Small intestine (tissue), 7 donors: ENCODE measurements at regions not wholly inside any gene's neighbourhood (a gene's known extent, or its start where the extent isn't known, plus 50 kb on each side); places are given as distances from the start of the nearest gene placed in this dataset.

Experiments
- DNase-seq, 2 donors: peaks; one replicate each; pipeline versions ENCODE4 v3.0.0 to v3.0.0-alpha.2; 2013
- FAIRE-seq: peaks from 2 replicates; lab custom pipeline; 2012; peaks lifted over from hg19 to GRCh38; lab: Jason Lieb, UNC
- H3K27ac ChIP-seq, 3 donors: one replicate each; pipeline ENCODE4 v1.5.1; 2013; ENCODE audit warnings: low read length in 2 of 3, mild to moderate bottlenecking in 2 of 3, control low read depth in 1 of 3, inconsistent platforms in 1 of 3, low read depth in 1 of 3, moderate library complexity in 1 of 3
- H3K27me3 ChIP-seq, 3 donors: one replicate each; pipeline ENCODE4 v1.6.1; 2013; ENCODE audit warnings: low read length in 3 of 3, inconsistent platforms in 1 of 3; ENCODE audit not compliant: control insufficient read depth in 3 of 3, insufficient read depth in 3 of 3
- H3K36me3 ChIP-seq, 3 donors: one replicate each; pipeline ENCODE4 v1.6.1; 2013; ENCODE audit warnings: low read length in 3 of 3, inconsistent platforms in 1 of 3, low read depth in 1 of 3, mild to moderate bottlenecking in 1 of 3, moderate library complexity in 1 of 3; ENCODE audit not compliant: control insufficient read depth in 3 of 3, insufficient read depth in 2 of 3
- H3K4me1 ChIP-seq, 3 donors: one replicate each; pipeline ENCODE4 v1.6.1; 2013; ENCODE audit warnings: low read length in 2 of 3, inconsistent platforms in 1 of 3, low read depth in 1 of 3, mild to moderate bottlenecking in 1 of 3, moderate library complexity in 1 of 3; ENCODE audit not compliant: control insufficient read depth in 3 of 3, insufficient read depth in 2 of 3
- H3K4me3 ChIP-seq, 3 donors: one replicate each; pipeline ENCODE4 v1.5.1; 2013; ENCODE audit warnings: low read length in 3 of 3, control low read depth in 1 of 3, inconsistent platforms in 1 of 3, low read depth in 1 of 3, mild to moderate bottlenecking in 1 of 3, moderate library complexity in 1 of 3
- H3K9me3 ChIP-seq, 2 donors: one replicate each; pipeline ENCODE4 v1.6.1; 2013; ENCODE audit warnings: low read depth in 1 of 2, low read length in 1 of 2; ENCODE audit not compliant: control insufficient read depth in 2 of 2, insufficient read depth in 1 of 2
- WGBS, 3 donors: extraction: QIAGEN DNeasy Blood & Tissue Kit; methylation state at CpG; one replicate each; pipeline ENCODE4 v1.1.7; 2013; 5-methylcytosine and 5-hydroxymethylcytosine counted together
- donor health status: healthy with polysubstance abuse.
- donor health status: control.
- donor health status: control.
- donor health status: Bipolar disorder and iron deficiency.
- donor health status: healthy.

DNA sequence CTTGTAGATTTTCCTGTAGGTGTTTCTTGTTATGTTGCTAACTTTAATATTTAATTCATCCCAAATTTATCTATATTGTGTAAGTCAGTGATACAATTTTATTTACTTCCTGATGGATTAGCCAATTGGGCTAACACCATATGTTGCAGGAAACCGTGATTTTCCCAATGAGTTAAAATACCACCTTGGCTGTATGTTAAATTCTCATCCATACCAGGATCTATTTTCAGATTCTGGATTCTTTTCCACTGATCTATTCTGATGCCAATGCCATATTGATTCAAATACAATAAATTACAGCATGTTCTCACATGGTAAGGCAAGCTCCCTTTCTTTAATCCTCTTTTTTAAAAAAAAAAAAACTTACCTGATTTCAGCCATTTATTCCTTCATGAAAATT, 85.8 kb upstream of the DNAJC10 start:
- Histone ChIP-seq H3K9me3 (no peaks in the 10 kb centered on the region), H3K4me3 (no peak overlapping the region), H3K36me3 (no peaks in the 10 kb centered on the region), H3K27me3 (no peaks in the 10 kb centered on the region), H3K4me1 (no peaks in the 10 kb centered on the region), H3K27ac (no peak overlapping the region)
- WGBS, 3 donors: 67 to 86% (median 76%) methylated on average over 1 of the region's 1 CpG
- FAIRE-seq (no peak), DNase-seq (no peak)

DNA sequence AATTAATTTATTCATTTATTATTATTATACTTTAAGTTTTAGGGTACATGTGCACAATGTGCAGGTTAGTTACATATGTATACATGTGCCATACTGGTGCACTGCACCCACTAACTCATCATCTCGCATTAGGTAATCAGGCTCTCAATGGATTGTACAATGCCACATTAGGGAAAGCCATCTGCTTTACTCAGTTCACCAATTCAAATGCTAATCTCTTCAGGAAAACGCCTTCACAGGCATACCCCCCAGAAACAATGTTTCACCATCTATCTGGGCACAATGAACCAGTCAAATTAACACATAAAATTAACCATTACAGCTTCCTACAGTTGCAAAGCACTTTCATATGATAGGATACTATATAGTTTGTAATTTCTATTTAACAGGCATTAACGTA, 84.8 kb upstream of the DNAJC10 start:
- no peak for DNase-seq
- no peak for FAIRE-seq
- H3K4me1 ChIP-seq: no peaks in the 10 kb centered on the region
- no peak overlapping the region for H3K27ac ChIP-seq
- no peaks in the 10 kb centered on the region for H3K9me3 ChIP-seq
- 69 to 78% (median 70%) methylated on average over 3 of the region's 3 CpGs for WGBS, 3 donors
- H3K36me3 ChIP-seq: no peaks in the 10 kb centered on the region
- H3K4me3 ChIP-seq: no peak overlapping the region
- no peaks in the 10 kb centered on the region for H3K27me3 ChIP-seq

DNA sequence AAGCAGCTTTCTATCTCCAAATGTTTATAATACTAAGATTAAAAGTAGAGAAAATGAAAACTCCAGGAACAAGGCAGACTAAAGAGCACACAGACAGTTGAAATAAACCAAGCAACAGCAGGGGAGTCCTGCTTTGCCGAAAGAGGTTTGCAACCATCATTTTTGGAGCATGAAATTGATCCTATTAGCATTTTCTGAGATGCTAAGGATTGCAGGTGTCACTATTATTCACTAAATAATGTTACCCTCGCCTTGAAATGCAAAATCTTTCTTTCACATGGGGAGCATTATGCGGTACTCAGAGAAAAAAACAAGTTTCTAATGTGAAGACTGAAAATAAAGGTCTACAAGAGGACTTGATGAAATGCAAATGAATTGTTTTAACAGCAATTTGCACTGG, 81.7 kb upstream of the DNAJC10 start:
- Histone ChIP-seq H3K27ac (no peak overlapping the region), H3K9me3 (no peaks in the 10 kb centered on the region), H3K27me3 (no peaks in the 10 kb centered on the region), H3K4me3 (no peak overlapping the region), H3K4me1 (no peaks in the 10 kb centered on the region), H3K36me3 (no peaks in the 10 kb centered on the region)
- DNase-seq (no peak), FAIRE-seq (no peak)
- WGBS, 3 donors: 73 to 77% (median 73%) methylated on average over 3 of the region's 3 CpGs

DNA sequence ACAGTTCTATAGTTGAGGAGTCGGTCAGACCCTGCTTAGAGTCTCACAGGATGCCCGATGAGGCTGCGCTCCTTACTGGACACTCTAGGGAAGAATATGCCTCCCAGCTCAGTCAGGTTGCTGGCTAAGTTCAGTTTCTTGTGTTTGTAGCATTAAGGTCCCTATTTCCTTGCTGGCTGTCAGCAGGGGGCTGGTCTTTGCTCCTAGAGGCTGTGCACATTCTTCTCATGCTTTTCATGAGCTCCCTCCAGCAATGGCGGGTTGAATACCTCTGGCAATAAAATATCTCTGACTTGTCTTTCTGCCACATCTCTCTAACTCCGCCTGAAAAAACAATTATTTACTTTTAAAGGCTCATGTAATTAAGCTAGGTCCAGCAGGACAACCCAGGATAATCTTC, 79.4 kb upstream of the DNAJC10 start:
- FAIRE-seq: no peak

DNA sequence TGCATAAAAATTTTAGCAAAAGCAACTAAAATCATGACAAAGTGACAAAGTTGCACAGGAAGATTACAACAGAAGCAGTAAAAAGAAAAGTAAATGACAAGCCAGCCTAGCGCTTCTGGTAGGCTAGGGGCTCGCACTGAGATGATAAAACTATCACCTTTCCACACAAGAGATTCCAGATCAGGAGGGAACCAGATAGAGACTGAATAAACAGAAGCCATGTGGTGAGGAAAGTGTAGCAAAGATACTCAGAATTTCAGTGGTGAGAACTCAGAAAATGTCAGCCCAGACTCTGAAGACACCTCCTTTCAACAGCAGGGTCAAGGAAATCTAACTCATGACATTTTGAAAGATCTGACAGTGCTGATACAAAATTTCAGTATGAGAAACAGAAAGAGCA, 77.4 kb upstream of the DNAJC10 start:
- Histone ChIP-seq H3K27ac (no peak overlapping the region), H3K4me1 (no peaks in the 10 kb centered on the region), H3K36me3 (no peaks in the 10 kb centered on the region), H3K27me3 (no peaks in the 10 kb centered on the region), H3K4me3 (no peak overlapping the region), H3K9me3 (no peaks in the 10 kb centered on the region)
- FAIRE-seq (no peak), DNase-seq (no peak)
- 76 to 93% (median 77%) methylated on average over 2 of the region's 2 CpGs for WGBS, 3 donors

More for the DNA sequence above, 79.4 kb upstream of the DNAJC10 start:
- Histone ChIP-seq H3K9me3 (no peaks in the 10 kb centered on the region), H3K27ac (no peak overlapping the region), H3K4me3 (no peak overlapping the region), H3K36me3 (no peaks in the 10 kb centered on the region), H3K27me3 (no peaks in the 10 kb centered on the region), H3K4me1 (no peaks in the 10 kb centered on the region)
- WGBS, 3 donors: 47 to 83% (median 68%) methylated on average over 5 of the region's 5 CpGs
- DNase-seq: no peak

DNA sequence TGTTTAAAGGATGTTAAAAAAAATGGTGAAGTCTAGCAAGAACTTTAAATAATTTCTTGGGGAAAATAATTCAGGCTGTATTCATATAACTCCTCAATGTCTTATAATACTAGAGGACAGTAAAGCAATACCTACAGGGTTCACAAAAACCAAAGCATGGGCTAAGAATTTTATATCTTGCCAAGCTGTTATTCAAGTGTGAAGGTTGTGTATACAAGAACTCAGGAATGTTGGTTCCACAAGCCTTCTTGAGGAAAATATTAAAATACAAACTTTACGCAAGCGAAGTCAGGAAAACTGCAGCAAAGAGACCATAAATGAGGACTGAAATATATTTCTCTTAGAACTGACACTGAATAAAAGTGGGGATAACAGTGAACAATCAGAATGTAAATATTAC, 76.1 kb upstream of the DNAJC10 start:
- FAIRE-seq (no peak), DNase-seq (no peak)
- Histone ChIP-seq H3K27me3 (no peaks in the 10 kb centered on the region), H3K27ac (no peak overlapping the region), H3K36me3 (no peaks in the 10 kb centered on the region), H3K9me3 (no peaks in the 10 kb centered on the region), H3K4me1 (no peaks in the 10 kb centered on the region), H3K4me3 (no peak overlapping the region)
- WGBS, 3 donors: 92 to 94% (median 94%) methylated on average over 2 of the region's 2 CpGs

DNA sequence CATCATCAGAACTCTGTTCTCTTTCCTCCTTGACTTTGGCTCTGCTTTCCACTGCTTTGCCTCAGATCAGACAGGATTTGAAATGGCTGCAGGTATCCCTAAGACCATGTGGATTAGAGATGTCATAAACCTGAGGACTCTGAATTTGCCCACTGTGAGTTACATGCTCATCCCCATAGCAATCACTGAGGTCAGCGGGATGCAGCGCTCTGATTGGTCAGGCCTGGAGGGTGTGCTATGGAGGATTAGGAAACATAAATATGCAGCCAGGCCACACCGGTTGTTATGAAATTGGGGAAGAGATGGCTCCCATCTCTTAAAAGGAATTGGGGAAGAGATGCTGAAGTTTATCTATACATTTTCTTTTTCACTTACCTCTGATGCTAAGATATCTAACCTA, 73.7 kb upstream of the DNAJC10 start:
- Histone ChIP-seq H3K36me3 (no peaks in the 10 kb centered on the region), H3K4me3 (no peak overlapping the region), H3K9me3 (no peaks in the 10 kb centered on the region), H3K27me3 (no peaks in the 10 kb centered on the region), H3K27ac (no peak overlapping the region), H3K4me1 (no peaks in the 10 kb centered on the region)
- DNase-seq (peak; percentile 21 to 23), FAIRE-seq (no peak)
- 63 to 72% (median 66%) methylated on average over 3 of the region's 3 CpGs for WGBS, 3 donors

DNA sequence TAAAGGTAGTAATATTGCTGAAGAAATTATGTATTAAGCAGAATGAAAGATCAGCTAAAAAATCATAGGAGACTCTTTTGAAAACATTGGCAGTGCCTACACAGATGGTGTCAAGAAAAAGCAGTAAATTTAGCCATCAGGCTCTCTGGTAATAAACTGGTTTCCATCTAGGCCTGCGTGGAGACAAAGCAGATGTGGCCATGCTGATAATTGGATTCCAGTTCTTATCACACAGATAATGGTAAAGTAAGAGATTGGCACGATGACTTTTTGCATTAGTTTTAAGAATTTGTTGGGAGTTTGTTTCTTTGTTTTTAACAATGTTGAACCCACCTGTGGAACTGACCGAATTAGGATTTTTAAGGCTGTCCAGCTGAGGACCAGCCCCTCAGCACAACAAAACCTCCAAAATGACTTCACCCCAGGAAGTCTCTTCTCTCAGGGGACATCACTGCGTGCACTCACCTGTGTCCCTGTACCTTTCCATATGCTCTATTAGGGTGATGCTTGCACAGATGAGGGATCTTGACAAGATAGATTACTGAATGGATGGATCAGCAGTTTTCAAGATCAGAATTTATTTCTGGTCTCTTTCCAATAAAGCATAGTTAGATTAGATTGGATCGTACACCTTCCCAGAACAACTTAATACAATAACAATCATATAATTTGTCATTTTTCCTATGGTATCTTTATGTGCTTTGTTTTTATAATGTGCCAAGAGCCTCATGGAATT, 69.1 kb upstream of the DNAJC10 start:
- WGBS, 3 donors: 67 to 81% (median 73%) methylated on average over 5 of the region's 5 CpGs
- Histone ChIP-seq H3K4me3 (no peak overlapping the region), H3K4me1 (no peaks in the 10 kb centered on the region), H3K27me3 (no peaks in the 10 kb centered on the region), H3K9me3 (no peaks in the 10 kb centered on the region), H3K27ac (no peak overlapping the region), H3K36me3 (no peaks in the 10 kb centered on the region)
- no peak for FAIRE-seq
- DNase-seq: no peak

DNA sequence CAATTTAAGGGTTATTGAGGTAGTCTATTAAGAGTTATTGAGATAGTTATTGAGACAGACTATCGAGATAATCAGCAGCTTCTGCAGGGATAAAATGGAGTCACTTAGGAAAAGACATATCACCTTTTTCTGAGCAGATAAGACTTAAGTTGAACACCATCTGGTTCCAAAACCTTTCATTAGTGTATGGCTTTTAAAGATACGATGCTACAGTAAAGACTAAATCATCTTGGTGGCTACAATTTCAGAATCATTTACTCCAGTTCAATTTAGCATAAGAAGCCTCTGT, 68.6 kb upstream of the DNAJC10 start:
- no peak for FAIRE-seq
- Histone ChIP-seq H3K27me3 (no peaks in the 10 kb centered on the region), H3K27ac (no peak overlapping the region), H3K4me3 (no peak overlapping the region), H3K9me3 (no peaks in the 10 kb centered on the region), H3K4me1 (no peaks in the 10 kb centered on the region), H3K36me3 (no peaks in the 10 kb centered on the region)
- no peak for DNase-seq
- WGBS, 3 donors: 62 to 88% (median 65%) methylated on average over 2 of the region's 2 CpGs
